ENCODE measurements at regions not wholly inside any gene's neighbourhood (a gene's known extent, or its start where the extent isn't known, plus 50 kb on each side); places are given as distances from the start of the nearest gene placed in this dataset.

- no peak overlapping the region for H3K9ac ChIP-seq
- no peak overlapping the region for H3K27ac ChIP-seq
- H3K9me3 Mint-ChIP-seq: peaks cover 35% of the 10 kb centered on the region
- H3K4me1 ChIP-seq: no peaks in the 10 kb centered on the region
- no peaks in the 10 kb centered on the region for H3F3A ChIP-seq (ENCODE audit: low read depth)
- H3K27me3 ChIP-seq: no peaks in the 10 kb centered on the region
- no peaks in the 10 kb centered on the region for H3K4me1 Mint-ChIP-seq
- no peaks in the 10 kb centered on the region for H3K36me3 Mint-ChIP-seq
- no peaks in the 10 kb centered on the region for H4K20me1 ChIP-seq (ENCODE audit: low read depth)
- peaks cover 5% of the 10 kb centered on the region for H3K27me3 Mint-ChIP-seq (ENCODE audit: insufficient read depth, low read depth)
- H3K4me3 ChIP-seq: no peak overlapping the region
- H2AFZ ChIP-seq (replicated peaks): no peak overlapping the region
- no peak overlapping the region for H3K27ac Mint-ChIP-seq
- TF ChIP-seq EZH2 (IDR thresholded peaks at IDR 0.05): no peak
- TF ChIP-seq EZH2phosphoT487 (IDR thresholded peaks at IDR 0.05): no peak
- TF ChIP-seq CTCF (IDR thresholded peaks at IDR 0.05): no peak
- H3K79me2 ChIP-seq (ENCODE audit: low read depth): no peaks in the 10 kb centered on the region
- DNase-seq (ENCODE audit: low spot score): no peak
- no peaks in the 10 kb centered on the region for H3K36me3 ChIP-seq
- no peak overlapping the region for H3K4me2 ChIP-seq
- no peaks in the 10 kb centered on the region for H3K9me3 ChIP-seq (ENCODE audit: low read depth)
- no peak overlapping the region for H3K4me3 Mint-ChIP-seq
Observed at GRCh38 chr10:25094590-25094989, 78.2 kb downstream of the THNSL1 start.

- Histone ChIP-seq H3K9me3 (ENCODE audit: low read depth) (no peaks in the 10 kb centered on the region), H3K27ac (no peak overlapping the region), H3F3A (ENCODE audit: low read depth) (no peaks in the 10 kb centered on the region), H3K36me3 (no peaks in the 10 kb centered on the region), H3K79me2 (ENCODE audit: low read depth) (no peaks in the 10 kb centered on the region), H3K27me3 (no peaks in the 10 kb centered on the region), H3K4me1 (no peaks in the 10 kb centered on the region), H2AFZ (replicated peaks) (no peak overlapping the region), H3K9ac (no peak overlapping the region), H4K20me1 (ENCODE audit: low read depth) (no peaks in the 10 kb centered on the region), H3K4me3 (no peak overlapping the region), H3K4me2 (no peak overlapping the region)
- Mint-ChIP-seq H3K9me3 (peaks cover 12% of the 10 kb centered on the region), H3K36me3 (no peaks in the 10 kb centered on the region), H3K4me1 (peaks cover 2% of the 10 kb centered on the region), H3K4me3 (no peak overlapping the region), H3K27ac (no peak overlapping the region), H3K27me3 (ENCODE audit: insufficient read depth, low read depth) (peaks cover 5% of the 10 kb centered on the region)
- TF ChIP-seq CTCF (IDR thresholded peaks at IDR 0.05): no peak
- no peak for DNase-seq (ENCODE audit: low spot score)
Observed at GRCh38 chr10:25097669-25098411, 77.0 kb upstream of the GPR158 start.

- H3K36me3 Mint-ChIP-seq: no peaks in the 10 kb centered on the region
- TF ChIP-seq CTCF (IDR thresholded peaks at IDR 0.05) (no peak), EZH2 (IDR thresholded peaks at IDR 0.05) (no peak), EZH2phosphoT487 (IDR thresholded peaks at IDR 0.05) (no peak)
- no peak overlapping the region for H3K4me2 ChIP-seq
- H3K27ac ChIP-seq: no peak overlapping the region
- no peaks in the 10 kb centered on the region for H3K4me1 ChIP-seq
- H3K36me3 ChIP-seq: no peaks in the 10 kb centered on the region
- no peaks in the 10 kb centered on the region for H3K27me3 ChIP-seq
- no peaks in the 10 kb centered on the region for H3K79me2 ChIP-seq (ENCODE audit: low read depth)
- H3K9ac ChIP-seq: no peak overlapping the region
- peaks cover 2% of the 10 kb centered on the region for H3K4me1 Mint-ChIP-seq
- peaks cover 5% of the 10 kb centered on the region for H3K27me3 Mint-ChIP-seq (ENCODE audit: insufficient read depth, low read depth)
- H3K27ac Mint-ChIP-seq: no peak overlapping the region
- no peaks in the 10 kb centered on the region for H4K20me1 ChIP-seq (ENCODE audit: low read depth)
- H3F3A ChIP-seq (ENCODE audit: low read depth): no peaks in the 10 kb centered on the region
- no peaks in the 10 kb centered on the region for H3K9me3 ChIP-seq (ENCODE audit: low read depth)
- no peak for DNase-seq (ENCODE audit: low spot score)
- no peak overlapping the region for H2AFZ ChIP-seq (replicated peaks)
- H3K4me3 Mint-ChIP-seq: no peak overlapping the region
- H3K4me3 ChIP-seq: no peak overlapping the region
- peaks cover 4% of the 10 kb centered on the region for H3K9me3 Mint-ChIP-seq
Observed at GRCh38 chr10:25100141-25100540, 74.7 kb upstream of the GPR158 start.
